A673 (cell line): ENCODE measurements at regions not wholly inside any gene's neighbourhood (a gene's known extent, or its start where the extent isn't known, plus 50 kb on each side); places are given as distances from the start of the nearest gene placed in this dataset.

Experiments
- CTCF ChIP-seq: fragments of 300-800, 200-600 bp; sonication (generic); conservative IDR thresholded peaks from 2 replicates; pipeline ENCODE4 v1.5.1; 2017; ENCODE audit warnings: low read depth, mild to moderate bottlenecking, antibody characterized with exemption, low read length, moderate library complexity, mixed read lengths
- EZH2 ChIP-seq: fragments of 200-600 bp; sonication (generic); IDR thresholded peaks from 2 replicates; pipeline ENCODE4 v1.6.1; 2017; ENCODE audit warnings: borderline replicate concordance, low read depth, mild to moderate bottlenecking, mixed read lengths, antibody characterized with exemption, low read length; ENCODE audit not compliant: poor library complexity, severe bottlenecking

- TF ChIP-seq CTCF (no peak), EZH2 (no peak)
These were observed 305.7 kb upstream of the VRK2 start for GRCh38 chr2:57740891-57741290.
